Activated CD8-positive, alpha-beta memory T cell treated with anti-CD3 and anti-CD28 coated beads, Interleukin-2, amount 50 U/mL, for 24 hours (primary cell): ENCODE measurements at regions not wholly inside any gene's neighbourhood (a gene's known extent, or its start where the extent isn't known, plus 50 kb on each side); places are given as distances from the start of the nearest gene placed in this dataset.

ENCODE experiments used
- DNase-seq: peaks from one replicate; pipeline ENCODE4 v3.0.0-alpha.2; 2020; ENCODE audit errors: extremely low read depth

- DNase-seq: no peak
Observed at GRCh38 chr15:93438310-93438709, 349.3 kb upstream of the RGMA start.

- DNase-seq: no peak
Observed at GRCh38 chr15:93432474-93432873, 343.5 kb upstream of the RGMA start.

GRCh38 chr15:93428807-93429351 lies 339.9 kb upstream of the RGMA start:
- DNase-seq: no peak

GRCh38 chr15:93428150-93428549 lies 339.1 kb upstream of the RGMA start:
- no peak for DNase-seq

- DNase-seq: no peak
Observed at GRCh38 chr15:93424131-93424530, 335.1 kb upstream of the RGMA start.

GRCh38 chr15:93422476-93422875 lies 333.5 kb upstream of the RGMA start:
- DNase-seq: no peak

- DNase-seq: no peak
Observed at GRCh38 chr15:93420477-93420876, 331.5 kb upstream of the RGMA start.

GRCh38 chr15:93420050-93420452 lies 331.0 kb upstream of the RGMA start:
- DNase-seq: no peak

GRCh38 chr15:93418566-93418965 lies 329.6 kb upstream of the RGMA start:
- DNase-seq: no peak

GRCh38 chr15:93417631-93418030 lies 328.6 kb upstream of the RGMA start:
- DNase-seq: no peak

- no peak for DNase-seq
Observed at GRCh38 chr15:93417156-93417555, 328.1 kb upstream of the RGMA start.

GRCh38 chr15:93415576-93415975 lies 326.6 kb upstream of the RGMA start:
- DNase-seq: no peak

- DNase-seq: no peak
Observed at GRCh38 chr15:93414576-93415231, 325.7 kb upstream of the RGMA start.

GRCh38 chr15:93413745-93414144 lies 324.7 kb upstream of the RGMA start:
- no peak for DNase-seq

GRCh38 chr15:93399121-93399520 lies 310.1 kb upstream of the RGMA start:
- DNase-seq: no peak

- no peak for DNase-seq
Observed at GRCh38 chr15:93389211-93389610, 300.2 kb upstream of the RGMA start.

GRCh38 chr15:93384886-93385285 lies 295.9 kb upstream of the RGMA start:
- DNase-seq: no peak

- no peak for DNase-seq
Observed at GRCh38 chr15:93382200-93382820, 293.3 kb upstream of the RGMA start.

GRCh38 chr15:93378558-93378957 lies 289.5 kb upstream of the RGMA start:
- DNase-seq: no peak

- DNase-seq: no peak
Observed at GRCh38 chr15:93372865-93373223, 283.8 kb upstream of the RGMA start.

GRCh38 chr15:93372208-93372864 lies 283.3 kb upstream of the RGMA start:
- DNase-seq: no peak

GRCh38 chr15:93366387-93367100 lies 277.5 kb upstream of the RGMA start:
- no peak for DNase-seq
